Endodermal cell (in vitro differentiated cells): ENCODE measurements at regions not wholly inside any gene's neighbourhood (a gene's known extent, or its start where the extent isn't known, plus 50 kb on each side); places are given as distances from the start of the nearest gene placed in this dataset.

Source experiments
- DNase-seq: peaks from one replicate; pipeline ENCODE4 v3.0.0-alpha.2; 2017
- H3K27ac ChIP-seq: 2 replicates; pipeline ENCODE4 v1.5.1; 2013; ENCODE audit warnings: mild to moderate bottlenecking, low read depth, low read length, moderate library complexity
- H3K27me3 ChIP-seq: 2 replicates; pipeline ENCODE4 v1.6.1; 2013; ENCODE audit warnings: mild to moderate bottlenecking, low read length, moderate library complexity; ENCODE audit not compliant: insufficient read depth, control insufficient read depth, poor library complexity, severe bottlenecking
- H3K36me3 ChIP-seq: 2 replicates; pipeline ENCODE4 v1.7.0; 2013; ENCODE audit warnings: mild to moderate bottlenecking, low read length, moderate library complexity; ENCODE audit not compliant: control insufficient read depth, insufficient read depth
- H3K4me1 ChIP-seq: one replicate; pipeline ENCODE4 v1.7.0; 2013; ENCODE audit warnings: low read length; ENCODE audit not compliant: control insufficient read depth, insufficient read depth
- H3K4me3 ChIP-seq: 2 replicates; pipeline ENCODE4 v1.5.1; 2013; ENCODE audit warnings: mild to moderate bottlenecking, low read length, moderate library complexity
- H3K9ac ChIP-seq: 2 replicates; pipeline ENCODE4 v1.6.1; 2013; ENCODE audit warnings: mild to moderate bottlenecking, low read length, moderate library complexity; ENCODE audit not compliant: poor library complexity, severe bottlenecking; ENCODE audit errors: extremely low read depth
- H3K9me3 ChIP-seq: 2 replicates; pipeline ENCODE4 v1.6.1; 2013; ENCODE audit warnings: mild to moderate bottlenecking, low read length, moderate library complexity; ENCODE audit not compliant: control insufficient read depth
- H3K27ac Mint-ChIP-seq: 2 replicates; pipeline ENCODE4 v1.8.0; 2020; ENCODE audit warnings: mixed read lengths
- H3K27me3 Mint-ChIP-seq: 2 replicates; pipeline ENCODE4 v1.8.0; 2021; ENCODE audit warnings: mild to moderate bottlenecking, mixed read lengths; ENCODE audit not compliant: insufficient read depth
- H3K36me3 Mint-ChIP-seq: 2 replicates; pipeline ENCODE4 v1.8.0; 2020; ENCODE audit warnings: low read depth, mixed read lengths
- H3K4me1 Mint-ChIP-seq: 2 replicates; pipeline ENCODE4 v1.8.0; 2020; ENCODE audit warnings: mixed read lengths
- H3K4me3 Mint-ChIP-seq: 2 replicates; pipeline ENCODE4 v1.8.0; 2020; ENCODE audit warnings: mild to moderate bottlenecking, moderate library complexity, mixed read lengths
- H3K9me3 Mint-ChIP-seq: 2 replicates; pipeline ENCODE4 v1.8.0; 2020; ENCODE audit warnings: mild to moderate bottlenecking, mixed read lengths
- WGBS, 2 experiments: methylation state at CpG; one replicate each; pipeline versions ENCODE4 v1.1.5 to v1.1.7; 2013; ENCODE audit warnings: missing lambda C conversion rate in 2 of 2, mixed read lengths in 1 of 2; ENCODE audit not compliant: insufficient coverage in 1 of 2, insufficient read length in 1 of 2; 5-methylcytosine and 5-hydroxymethylcytosine counted together
- TF ChIP-seq, protein P1 (sequence below): fragments of 200-600 bp; sonication (generic); conservative IDR thresholded peaks from 2 replicates; pipeline ENCODE4 v1.5.0; 2021; ENCODE audit warnings: antibody characterized with exemption, mild to moderate bottlenecking

DNA sequence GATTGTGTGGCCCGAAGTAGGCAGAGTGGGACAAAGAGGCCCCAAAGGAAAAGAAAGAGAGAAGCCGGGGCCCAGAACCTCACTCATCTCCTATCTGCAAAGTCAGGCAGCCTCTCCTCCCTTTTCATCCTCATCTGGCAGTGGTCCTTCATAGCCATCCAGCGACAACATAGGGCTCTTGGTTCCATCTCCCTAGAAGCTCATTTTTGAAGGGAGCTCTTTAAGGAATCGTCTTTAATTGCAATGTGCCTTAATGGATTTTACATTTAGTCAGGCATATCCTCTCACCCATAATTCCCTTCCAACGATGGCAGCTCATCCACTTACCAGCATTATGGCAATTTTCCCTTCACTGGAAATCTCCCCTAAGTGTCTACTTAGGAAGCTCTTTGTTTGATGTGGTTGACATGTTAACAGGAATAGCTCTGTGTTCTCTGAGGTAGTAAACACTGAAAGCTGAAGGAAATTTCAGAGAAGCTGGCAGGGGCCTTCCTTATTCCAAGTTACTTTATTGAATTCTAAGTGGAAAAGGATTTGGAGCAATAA is 780.6 kb downstream of the TSN start:
- no peak overlapping the region for H3K27ac Mint-ChIP-seq
- no peaks in the 10 kb centered on the region for H3K27me3 ChIP-seq
- H3K9ac ChIP-seq = no peak overlapping the region
- no peak for DNase-seq
- H3K36me3 Mint-ChIP-seq = no peaks in the 10 kb centered on the region
- peaks cover 6% of the 10 kb centered on the region for H3K4me1 Mint-ChIP-seq
- no peak overlapping the region for H3K27ac ChIP-seq
- H3K4me3 Mint-ChIP-seq = no peak overlapping the region
- no peaks in the 10 kb centered on the region for H3K4me1 ChIP-seq
- H3K27me3 Mint-ChIP-seq = no peaks in the 10 kb centered on the region
- 86 to 95% methylated on average over 1 to 4 of the region's 5 CpGs for WGBS, 2 experiments
- H3K4me3 ChIP-seq = no peak overlapping the region
- H3K36me3 ChIP-seq = no peaks in the 10 kb centered on the region
- no peaks in the 10 kb centered on the region for H3K9me3 ChIP-seq
- TF ChIP-seq, protein P1, sequence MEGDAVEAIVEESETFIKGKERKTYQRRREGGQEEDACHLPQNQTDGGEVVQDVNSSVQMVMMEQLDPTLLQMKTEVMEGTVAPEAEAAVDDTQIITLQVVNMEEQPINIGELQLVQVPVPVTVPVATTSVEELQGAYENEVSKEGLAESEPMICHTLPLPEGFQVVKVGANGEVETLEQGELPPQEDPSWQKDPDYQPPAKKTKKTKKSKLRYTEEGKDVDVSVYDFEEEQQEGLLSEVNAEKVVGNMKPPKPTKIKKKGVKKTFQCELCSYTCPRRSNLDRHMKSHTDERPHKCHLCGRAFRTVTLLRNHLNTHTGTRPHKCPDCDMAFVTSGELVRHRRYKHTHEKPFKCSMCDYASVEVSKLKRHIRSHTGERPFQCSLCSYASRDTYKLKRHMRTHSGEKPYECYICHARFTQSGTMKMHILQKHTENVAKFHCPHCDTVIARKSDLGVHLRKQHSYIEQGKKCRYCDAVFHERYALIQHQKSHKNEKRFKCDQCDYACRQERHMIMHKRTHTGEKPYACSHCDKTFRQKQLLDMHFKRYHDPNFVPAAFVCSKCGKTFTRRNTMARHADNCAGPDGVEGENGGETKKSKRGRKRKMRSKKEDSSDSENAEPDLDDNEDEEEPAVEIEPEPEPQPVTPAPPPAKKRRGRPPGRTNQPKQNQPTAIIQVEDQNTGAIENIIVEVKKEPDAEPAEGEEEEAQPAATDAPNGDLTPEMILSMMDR = no peak
- H3K9me3 Mint-ChIP-seq = no peaks in the 10 kb centered on the region

DNA sequence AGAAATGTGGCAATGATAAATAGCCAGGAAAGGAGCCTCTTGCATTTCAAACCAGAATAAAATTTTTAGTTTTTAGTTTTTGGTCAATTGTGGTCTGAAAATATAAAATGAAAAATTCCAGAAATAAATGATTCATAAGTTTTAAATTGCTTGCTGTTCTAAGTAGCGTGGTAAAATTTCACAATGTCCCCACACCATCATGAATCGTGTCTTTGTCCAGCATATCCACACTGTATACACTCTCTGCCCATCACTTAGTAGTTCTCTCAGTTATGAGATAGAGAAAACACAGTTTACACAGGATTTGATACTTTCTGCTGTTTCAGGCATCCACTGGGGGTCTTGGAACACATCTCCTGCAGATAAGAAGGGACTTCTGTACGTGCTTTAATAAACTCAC is 783.9 kb downstream of the TSN start:
- no peak for DNase-seq
- H3K36me3 Mint-ChIP-seq = no peaks in the 10 kb centered on the region
- H3K4me3 Mint-ChIP-seq = no peak overlapping the region
- Histone ChIP-seq H3K9me3 (no peaks in the 10 kb centered on the region), H3K9ac (no peak overlapping the region), H3K4me1 (no peaks in the 10 kb centered on the region), H3K36me3 (no peaks in the 10 kb centered on the region), H3K27ac (no peak overlapping the region), H3K27me3 (no peaks in the 10 kb centered on the region), H3K4me3 (no peak overlapping the region)
- H3K9me3 Mint-ChIP-seq = no peaks in the 10 kb centered on the region
- H3K27me3 Mint-ChIP-seq = no peaks in the 10 kb centered on the region
- H3K4me1 Mint-ChIP-seq = no peaks in the 10 kb centered on the region
- TF ChIP-seq, protein P1 = no peak
- 93% methylated on average over 3 of the region's 3 CpGs; no CpG with 5 or more reads in 1 of the 2 experiments for WGBS, 2 experiments
- no peak overlapping the region for H3K27ac Mint-ChIP-seq

DNA sequence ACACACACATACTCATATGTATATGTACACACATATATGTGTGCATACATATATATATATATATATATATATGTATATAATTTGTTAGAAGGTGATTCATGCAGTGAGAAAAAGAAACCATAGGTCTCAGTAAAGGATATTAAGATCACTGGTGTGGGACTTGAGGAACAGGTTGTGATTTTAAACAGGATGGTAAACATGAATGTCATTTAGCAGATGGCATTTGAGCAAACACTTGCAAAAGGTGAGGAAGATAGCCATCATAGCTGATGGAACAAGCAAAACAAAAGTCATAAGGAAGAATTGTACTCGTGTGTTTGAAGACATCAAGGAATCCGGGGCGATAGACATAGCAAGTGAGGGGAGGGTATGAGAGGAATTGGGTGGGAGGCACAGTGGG is 784.5 kb downstream of the TSN start:
- DNase-seq = no peak
- no peaks in the 10 kb centered on the region for H3K4me1 Mint-ChIP-seq
- no peaks in the 10 kb centered on the region for H3K27me3 Mint-ChIP-seq
- no peak overlapping the region for H3K4me3 ChIP-seq
- no peak overlapping the region for H3K9ac ChIP-seq
- H3K36me3 Mint-ChIP-seq = no peaks in the 10 kb centered on the region
- H3K27me3 ChIP-seq = no peaks in the 10 kb centered on the region
- no peaks in the 10 kb centered on the region for H3K4me1 ChIP-seq
- 63 to 77% methylated on average over 3 of the region's 3 CpGs for WGBS, 2 experiments
- no peaks in the 10 kb centered on the region for H3K36me3 ChIP-seq
- TF ChIP-seq, protein P1 = no peak
- no peak overlapping the region for H3K27ac ChIP-seq
- H3K27ac Mint-ChIP-seq = no peak overlapping the region
- no peaks in the 10 kb centered on the region for H3K9me3 Mint-ChIP-seq
- no peak overlapping the region for H3K4me3 Mint-ChIP-seq
- no peaks in the 10 kb centered on the region for H3K9me3 ChIP-seq
